ENCODE measurements at regions not wholly inside any gene's neighbourhood (a gene's known extent, or its start where the extent isn't known, plus 50 kb on each side); places are given as distances from the start of the nearest gene placed in this dataset.
"Not testable (repeated sequence)": the region's sequence is repeated elsewhere in the genome, so short reads cannot be mapped to it uniquely, and the experiment has no call there.

GRCh38 chr17:65292430-65292829 lies 155.3 kb downstream of the RGS9 start:
- POLR2A ChIA-PET: no interaction called here
- intact Hi-C loops (cut with micrococcal nuclease): loop anchor here (5.0 kb wide), 3 partner anchors 60 to 1615 kb away; no protein-coding TSS in a partner anchor
- no peak overlapping the region for H3K27ac Mint-ChIP-seq

GRCh38 chr17:65291301-65291700 lies 154.1 kb downstream of the RGS9 start:
- H3K27me3 ChIP-seq (ENCODE audit: control insufficient read depth in 2 of 2, insufficient read depth in 2 of 2, low read length in 2 of 2); H3K27ac Mint-ChIP-seq; H3K4me3 ChIP-seq (ENCODE audit: low read length); H3K36me3 ChIP-seq (ENCODE audit: control insufficient read depth in 2 of 3, insufficient read depth in 3 of 3, low read length in 3 of 3); H3K4me3 Mint-ChIP-seq; ATAC-seq; H3K9me3 Mint-ChIP-seq; POLR2A ChIA-PET; H3K36me3 Mint-ChIP-seq; DNase-seq; H3K4me1 Mint-ChIP-seq; H3K27ac ChIP-seq (ENCODE audit: low read depth, low read length); H3K9me3 ChIP-seq (ENCODE audit: control insufficient read depth in 2 of 3, low read length in 3 of 3); H3K4me1 ChIP-seq (ENCODE audit: control insufficient read depth in 2 of 2, insufficient read depth in 2 of 2, low read length in 2 of 2): not testable (repeated sequence)
- CTCF ChIA-PET: interaction anchor here (0.7 to 1.0 kb wide), 3 partner anchors 873 to 1828 kb away, joined by 3 to 4 read pairs (median 3); no protein-coding TSS in a partner anchor
- intact Hi-C loops (cut with micrococcal nuclease): loop anchor here (5.0 kb wide), 3 partner anchors 59 to 1616 kb away; no protein-coding TSS in a partner anchor
- peaks cover 0 to 11% (median 0%) of the 10 kb centered on the region in 5 donors for H3K27me3 Mint-ChIP-seq

More at GRCh38 chr17:65292430-65292829, 155.3 kb downstream of the RGS9 start:
- ATAC-seq: no peak
- DNase-seq: no peak
- no peak overlapping the region for H3K4me3 ChIP-seq (ENCODE audit: low read length)
- no peaks in the 10 kb centered on the region for H3K36me3 ChIP-seq (ENCODE audit: control insufficient read depth in 2 of 3, insufficient read depth in 3 of 3, low read length in 3 of 3)
- Mint-ChIP-seq H3K4me1 (peaks cover 0 to 5% (median 5%) of the 10 kb centered on the region in 7 donors), H3K9me3 (no peaks in the 10 kb centered on the region), H3K36me3 (no peaks in the 10 kb centered on the region), H3K4me3 (no peak overlapping the region), H3K27me3 (peaks cover 0 to 14% (median 0%) of the 10 kb centered on the region in 5 donors)
- no peaks in the 10 kb centered on the region for H3K27me3 ChIP-seq (ENCODE audit: control insufficient read depth in 2 of 2, insufficient read depth in 2 of 2, low read length in 2 of 2)
- H3K4me1 ChIP-seq (ENCODE audit: control insufficient read depth in 2 of 2, insufficient read depth in 2 of 2, low read length in 2 of 2): no peaks in the 10 kb centered on the region
- no peaks in the 10 kb centered on the region for H3K9me3 ChIP-seq (ENCODE audit: control insufficient read depth in 2 of 3, low read length in 3 of 3)
- H3K27ac ChIP-seq (ENCODE audit: low read depth, low read length): no peak overlapping the region
- CTCF ChIA-PET: interaction anchor here (0.6 to 3.5 kb wide), 4 partner anchors 33 to 881 kb away, joined by 3 to 38 read pairs (median 4); no protein-coding TSS in a partner anchor

GRCh38 chr17:65290616-65291015 lies 153.4 kb downstream of the RGS9 start:
- H3K4me3 ChIP-seq (ENCODE audit: low read length): no peak overlapping the region
- Mint-ChIP-seq H3K4me3 (no peak overlapping the region), H3K27ac (no peak overlapping the region), H3K9me3 (no peaks in the 10 kb centered on the region), H3K4me1 (peaks cover 0 to 5% (median 5%) of the 10 kb centered on the region in 7 donors), H3K36me3 (no peaks in the 10 kb centered on the region), H3K27me3 (peaks cover 0 to 12% (median 0%) of the 10 kb centered on the region in 5 donors)
- ATAC-seq (no peak), DNase-seq (no peak)
- POLR2A ChIA-PET: no interaction called here
- no peaks in the 10 kb centered on the region for H3K9me3 ChIP-seq (ENCODE audit: control insufficient read depth in 2 of 3, low read length in 3 of 3)
- H3K27me3 ChIP-seq (ENCODE audit: control insufficient read depth in 2 of 2, insufficient read depth in 2 of 2, low read length in 2 of 2): no peaks in the 10 kb centered on the region
- CTCF ChIA-PET: interaction anchor here (0.7 to 1.0 kb wide), 2 partner anchors 873 to 1828 kb away, joined by 3 to 4 read pairs; no protein-coding TSS in a partner anchor
- no peaks in the 10 kb centered on the region for H3K36me3 ChIP-seq (ENCODE audit: control insufficient read depth in 2 of 3, insufficient read depth in 3 of 3, low read length in 3 of 3)
- no peak overlapping the region for H3K27ac ChIP-seq (ENCODE audit: low read depth, low read length)
- no peaks in the 10 kb centered on the region for H3K4me1 ChIP-seq (ENCODE audit: control insufficient read depth in 2 of 2, insufficient read depth in 2 of 2, low read length in 2 of 2)
- intact Hi-C loops (cut with micrococcal nuclease): loop anchor here (5.0 kb wide), 3 partner anchors 58 to 1617 kb away; no protein-coding TSS in a partner anchor

DNA sequence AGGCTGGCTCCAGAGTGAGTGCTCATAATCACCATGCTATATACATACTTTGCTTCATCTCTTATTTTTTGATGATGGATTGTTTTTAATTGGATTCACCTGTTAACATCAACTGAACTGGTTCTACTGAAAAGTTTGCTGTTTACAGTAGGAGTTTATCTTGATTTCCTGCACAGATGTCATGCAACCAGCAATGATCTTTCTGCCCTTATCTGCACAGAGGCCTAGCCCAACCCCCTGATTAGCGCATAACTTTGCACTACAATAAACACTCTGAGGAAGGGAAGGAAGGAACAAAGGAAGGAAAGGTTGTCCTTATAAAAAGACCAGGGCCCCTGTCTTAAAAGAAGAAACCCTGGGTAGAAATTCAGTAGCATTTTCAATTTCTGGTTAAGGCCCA lies 152.9 kb downstream of the RGS9 start:
- no peak for ATAC-seq
- Mint-ChIP-seq H3K27me3 (peaks cover 0 to 12% (median 0%) of the 10 kb centered on the region in 5 donors), H3K27ac (no peak overlapping the region), H3K36me3 (no peaks in the 10 kb centered on the region), H3K4me1 (peaks cover 0 to 5% (median 5%) of the 10 kb centered on the region in 7 donors), H3K4me3 (no peak overlapping the region), H3K9me3 (no peaks in the 10 kb centered on the region)
- Histone ChIP-seq H3K27ac (ENCODE audit: low read depth, low read length) (no peak overlapping the region), H3K9me3 (ENCODE audit: control insufficient read depth in 2 of 3, low read length in 3 of 3) (no peaks in the 10 kb centered on the region), H3K4me3 (ENCODE audit: low read length) (no peak overlapping the region), H3K4me1 (ENCODE audit: control insufficient read depth in 2 of 2, insufficient read depth in 2 of 2, low read length in 2 of 2) (no peaks in the 10 kb centered on the region), H3K27me3 (ENCODE audit: control insufficient read depth in 2 of 2, insufficient read depth in 2 of 2, low read length in 2 of 2) (no peaks in the 10 kb centered on the region), H3K36me3 (ENCODE audit: control insufficient read depth in 2 of 3, insufficient read depth in 3 of 3, low read length in 3 of 3) (no peaks in the 10 kb centered on the region)
- ChIA-PET CTCF (interaction anchor here (0.7 kb wide), 1 partner anchor 46 kb away, joined by 5 read pairs; no protein-coding TSS in a partner anchor), POLR2A (no interaction called here)
- no peak for DNase-seq
- intact Hi-C loops (cut with micrococcal nuclease): loop anchor here (5.0 kb wide), 3 partner anchors 58 to 1617 kb away; no protein-coding TSS in a partner anchor

GRCh38 chr17:65287040-65287439 lies 149.9 kb downstream of the RGS9 start:
- Mint-ChIP-seq H3K9me3 (peaks cover 0 to 8% (median 0%) of the 10 kb centered on the region in 11 donors), H3K27me3 (peaks cover 0 to 6% (median 0%) of the 10 kb centered on the region in 5 donors), H3K36me3 (no peaks in the 10 kb centered on the region), H3K4me1 (no peaks in the 10 kb centered on the region), H3K4me3 (no peak overlapping the region), H3K27ac (no peak overlapping the region)
- Histone ChIP-seq H3K27me3 (ENCODE audit: control insufficient read depth in 2 of 2, insufficient read depth in 2 of 2, low read length in 2 of 2) (no peaks in the 10 kb centered on the region), H3K4me1 (ENCODE audit: control insufficient read depth in 2 of 2, insufficient read depth in 2 of 2, low read length in 2 of 2) (no peaks in the 10 kb centered on the region), H3K27ac (ENCODE audit: low read depth, low read length) (no peak overlapping the region), H3K4me3 (ENCODE audit: low read length) (no peak overlapping the region), H3K36me3 (ENCODE audit: control insufficient read depth in 2 of 3, insufficient read depth in 3 of 3, low read length in 3 of 3) (no peaks in the 10 kb centered on the region), H3K9me3 (ENCODE audit: control insufficient read depth in 2 of 3, low read length in 3 of 3) (no peaks in the 10 kb centered on the region)
- ATAC-seq (no peak), DNase-seq (no peak)
- intact Hi-C loops (cut with micrococcal nuclease): no loop called here
- ChIA-PET POLR2A (no interaction called here), CTCF (interaction anchor here (0.6 to 1.6 kb wide), 4 partner anchors 8 to 968 kb away, joined by 3 to 6 read pairs (median 4); no protein-coding TSS in a partner anchor)

- Histone ChIP-seq H3K4me1 (ENCODE audit: control insufficient read depth in 2 of 2, insufficient read depth in 2 of 2, low read length in 2 of 2) (no peaks in the 10 kb centered on the region), H3K9me3 (ENCODE audit: control insufficient read depth in 2 of 3, low read length in 3 of 3) (no peaks in the 10 kb centered on the region), H3K27ac (ENCODE audit: low read depth, low read length) (no peak overlapping the region), H3K4me3 (ENCODE audit: low read length) (no peak overlapping the region), H3K27me3 (ENCODE audit: control insufficient read depth in 2 of 2, insufficient read depth in 2 of 2, low read length in 2 of 2) (no peaks in the 10 kb centered on the region), H3K36me3 (ENCODE audit: control insufficient read depth in 2 of 3, insufficient read depth in 3 of 3, low read length in 3 of 3) (no peaks in the 10 kb centered on the region)
- POLR2A ChIA-PET: no interaction called here
- CTCF ChIA-PET: interaction anchor here (0.6 kb wide), 1 partner anchor 512 kb away, joined by 5 read pairs; no protein-coding TSS in a partner anchor
- ATAC-seq (no peak), DNase-seq (no peak)
- H3K27me3 Mint-ChIP-seq: peaks cover 0 to 13% (median 0%) of the 10 kb centered on the region in 5 donors
- H3K4me3 Mint-ChIP-seq: no peak overlapping the region
- peaks cover 0 to 8% (median 0%) of the 10 kb centered on the region in 11 donors for H3K9me3 Mint-ChIP-seq
- no peaks in the 10 kb centered on the region for H3K4me1 Mint-ChIP-seq
- no peak overlapping the region for H3K27ac Mint-ChIP-seq
- intact Hi-C loops (cut with micrococcal nuclease): no loop called here
- H3K36me3 Mint-ChIP-seq: no peaks in the 10 kb centered on the region
These were observed 146.5 kb downstream of the RGS9 start for GRCh38 chr17:65283704-65284103.

GRCh38 chr17:65279456-65279855 lies 142.3 kb downstream of the RGS9 start:
- Histone ChIP-seq H3K27ac (ENCODE audit: low read depth, low read length) (no peak overlapping the region), H3K4me1 (ENCODE audit: control insufficient read depth in 2 of 2, insufficient read depth in 2 of 2, low read length in 2 of 2) (no peaks in the 10 kb centered on the region), H3K4me3 (ENCODE audit: low read length) (no peak overlapping the region), H3K36me3 (ENCODE audit: control insufficient read depth in 2 of 3, insufficient read depth in 3 of 3, low read length in 3 of 3) (no peaks in the 10 kb centered on the region), H3K27me3 (ENCODE audit: control insufficient read depth in 2 of 2, insufficient read depth in 2 of 2, low read length in 2 of 2) (no peaks in the 10 kb centered on the region), H3K9me3 (ENCODE audit: control insufficient read depth in 2 of 3, low read length in 3 of 3) (no peaks in the 10 kb centered on the region)
- H3K36me3 Mint-ChIP-seq: no peaks in the 10 kb centered on the region
- ATAC-seq: no peak
- H3K9me3 Mint-ChIP-seq: peaks cover 0 to 8% (median 0%) of the 10 kb centered on the region in 11 donors
- peaks cover 7 to 13% (median 10%) of the 10 kb centered on the region in 7 donors for H3K4me1 Mint-ChIP-seq
- H3K4me3 Mint-ChIP-seq: no peak overlapping the region
- intact Hi-C loops (cut with micrococcal nuclease): loop anchor here in 1 of 2 donors (5.0 kb wide), 1 partner anchor 47 kb away; no protein-coding TSS in a partner anchor
- POLR2A ChIA-PET: no interaction called here
- peaks cover 5 to 33% (median 11%) of the 10 kb centered on the region in 5 donors for H3K27me3 Mint-ChIP-seq
- H3K27ac Mint-ChIP-seq: no peak overlapping the region
- DNase-seq: no peak
- CTCF ChIA-PET: interaction anchor here (1.0 kb wide), 1 partner anchor 886 kb away, joined by 3 read pairs; no protein-coding TSS in a partner anchor

Measured in naive thymus-derived CD4-positive, alpha-beta T cell (primary cell).